Ishikawa (cell line): ENCODE measurements at regions not wholly inside any gene's neighbourhood (a gene's known extent, or its start where the extent isn't known, plus 50 kb on each side); places are given as distances from the start of the nearest gene placed in this dataset.

ENCODE experiments used
- CEBPB ChIP-seq: IDR thresholded peaks from 2 replicates; pipeline ENCODE4 v1.6.1; 2012
- CREB1 ChIP-seq: IDR thresholded peaks from 2 replicates; pipeline ENCODE4 v1.6.1; 2012; ENCODE audit warnings: low read depth
- EGR1 ChIP-seq: IDR thresholded peaks from 2 replicates; pipeline ENCODE4 v1.6.1; 2012
- EP300 ChIP-seq: IDR thresholded peaks from 2 replicates; pipeline ENCODE4 v1.6.1; 2012; ENCODE audit warnings: borderline replicate concordance
- NFIC ChIP-seq: IDR thresholded peaks from 2 replicates; pipeline ENCODE4 v1.6.1; 2012
- RAD21 ChIP-seq: IDR thresholded peaks from 2 replicates; pipeline ENCODE4 v1.6.1; 2012; ENCODE audit warnings: low read depth
- TAF1 ChIP-seq: IDR thresholded peaks from 2 replicates; pipeline ENCODE4 v1.6.1; 2012; ENCODE audit warnings: low read depth, mild to moderate bottlenecking
- TCF12 ChIP-seq: IDR thresholded peaks from 2 replicates; pipeline ENCODE4 v1.6.1; 2012; ENCODE audit warnings: low read depth
- TEAD4 ChIP-seq: IDR thresholded peaks from 2 replicates; pipeline ENCODE4 v1.6.1; 2012
- YY1 ChIP-seq: IDR thresholded peaks from 2 replicates; pipeline ENCODE4 v1.6.1; 2012; ENCODE audit warnings: low read depth
- ZBTB7A ChIP-seq: IDR thresholded peaks from 2 replicates; pipeline ENCODE4 v1.6.1; 2012; ENCODE audit warnings: low read depth
- TF ChIP-seq, protein P1 (sequence below): IDR thresholded peaks from 2 replicates; pipeline ENCODE4 v1.6.1; 2012; ENCODE audit warnings: low read depth, mild to moderate bottlenecking
- TF ChIP-seq, protein P2 (sequence below): IDR thresholded peaks from 2 replicates; pipeline ENCODE4 v1.6.1; 2012
- TF ChIP-seq, protein P3 (sequence below): IDR thresholded peaks from 2 replicates; pipeline ENCODE4 v1.6.1; 2012

DNA sequence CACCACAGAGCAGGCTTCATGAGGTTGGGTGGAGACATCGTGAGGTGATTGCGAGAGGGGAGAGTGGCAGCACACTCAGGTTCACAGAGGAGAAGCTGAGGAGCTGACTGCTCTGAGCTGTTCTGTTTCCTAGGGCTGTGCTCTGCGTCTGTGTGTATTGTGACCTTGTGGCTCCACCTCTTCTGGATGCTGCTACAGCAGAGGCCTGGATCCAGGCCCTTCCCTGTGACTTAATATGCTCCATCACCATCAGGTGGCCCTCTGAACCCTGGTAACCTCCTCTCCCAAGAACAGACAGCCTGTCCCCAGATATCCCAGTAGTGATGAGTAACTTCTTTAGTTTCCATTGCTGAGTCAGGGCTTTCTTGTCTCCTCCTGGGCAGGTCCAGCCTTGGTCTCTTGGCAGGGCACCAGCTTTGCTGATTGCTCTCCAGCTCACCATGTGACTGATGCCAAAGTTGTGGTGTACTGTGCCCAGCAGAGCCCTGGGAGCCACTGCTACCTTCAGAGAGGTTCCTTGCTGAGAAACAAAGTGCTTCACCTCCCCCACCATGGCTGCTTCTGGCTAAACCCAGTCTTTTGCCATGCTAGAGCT is 212.8 kb upstream of the CHD1 start:
- TF ChIP-seq EGR1 (no peak), RAD21 (no peak), YY1 (no peak), TCF12 (no peak), NFIC (no peak), EP300 (no peak), CEBPB (no peak), TAF1 (no peak), ZBTB7A (no peak), CREB1 (no peak), TEAD4 (no peak)
- TF ChIP-seq, protein P1, sequence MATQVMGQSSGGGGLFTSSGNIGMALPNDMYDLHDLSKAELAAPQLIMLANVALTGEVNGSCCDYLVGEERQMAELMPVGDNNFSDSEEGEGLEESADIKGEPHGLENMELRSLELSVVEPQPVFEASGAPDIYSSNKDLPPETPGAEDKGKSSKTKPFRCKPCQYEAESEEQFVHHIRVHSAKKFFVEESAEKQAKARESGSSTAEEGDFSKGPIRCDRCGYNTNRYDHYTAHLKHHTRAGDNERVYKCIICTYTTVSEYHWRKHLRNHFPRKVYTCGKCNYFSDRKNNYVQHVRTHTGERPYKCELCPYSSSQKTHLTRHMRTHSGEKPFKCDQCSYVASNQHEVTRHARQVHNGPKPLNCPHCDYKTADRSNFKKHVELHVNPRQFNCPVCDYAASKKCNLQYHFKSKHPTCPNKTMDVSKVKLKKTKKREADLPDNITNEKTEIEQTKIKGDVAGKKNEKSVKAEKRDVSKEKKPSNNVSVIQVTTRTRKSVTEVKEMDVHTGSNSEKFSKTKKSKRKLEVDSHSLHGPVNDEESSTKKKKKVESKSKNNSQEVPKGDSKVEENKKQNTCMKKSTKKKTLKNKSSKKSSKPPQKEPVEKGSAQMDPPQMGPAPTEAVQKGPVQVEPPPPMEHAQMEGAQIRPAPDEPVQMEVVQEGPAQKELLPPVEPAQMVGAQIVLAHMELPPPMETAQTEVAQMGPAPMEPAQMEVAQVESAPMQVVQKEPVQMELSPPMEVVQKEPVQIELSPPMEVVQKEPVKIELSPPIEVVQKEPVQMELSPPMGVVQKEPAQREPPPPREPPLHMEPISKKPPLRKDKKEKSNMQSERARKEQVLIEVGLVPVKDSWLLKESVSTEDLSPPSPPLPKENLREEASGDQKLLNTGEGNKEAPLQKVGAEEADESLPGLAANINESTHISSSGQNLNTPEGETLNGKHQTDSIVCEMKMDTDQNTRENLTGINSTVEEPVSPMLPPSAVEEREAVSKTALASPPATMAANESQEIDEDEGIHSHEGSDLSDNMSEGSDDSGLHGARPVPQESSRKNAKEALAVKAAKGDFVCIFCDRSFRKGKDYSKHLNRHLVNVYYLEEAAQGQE: no peak
- TF ChIP-seq, protein P2, sequence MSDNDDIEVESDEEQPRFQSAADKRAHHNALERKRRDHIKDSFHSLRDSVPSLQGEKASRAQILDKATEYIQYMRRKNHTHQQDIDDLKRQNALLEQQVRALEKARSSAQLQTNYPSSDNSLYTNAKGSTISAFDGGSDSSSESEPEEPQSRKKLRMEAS: no peak
- TF ChIP-seq, protein P3, sequence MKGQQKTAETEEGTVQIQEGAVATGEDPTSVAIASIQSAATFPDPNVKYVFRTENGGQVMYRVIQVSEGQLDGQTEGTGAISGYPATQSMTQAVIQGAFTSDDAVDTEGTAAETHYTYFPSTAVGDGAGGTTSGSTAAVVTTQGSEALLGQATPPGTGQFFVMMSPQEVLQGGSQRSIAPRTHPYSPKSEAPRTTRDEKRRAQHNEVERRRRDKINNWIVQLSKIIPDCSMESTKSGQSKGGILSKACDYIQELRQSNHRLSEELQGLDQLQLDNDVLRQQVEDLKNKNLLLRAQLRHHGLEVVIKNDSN: no peak
